H1 (cell line): ENCODE measurements at regions not wholly inside any gene's neighbourhood (a gene's known extent, or its start where the extent isn't known, plus 50 kb on each side); places are given as distances from the start of the nearest gene placed in this dataset.

Source experiments
- CREB1 ChIP-seq: IDR thresholded peaks from 2 replicates; pipeline ENCODE4 v1.6.1; 2012; ENCODE audit warnings: inconsistent platforms
- CTCF ChIP-seq, 3 experiments: IDR thresholded peaks; 1 replicate in 2 of 3; 2 replicates in 1 of 3; pipeline versions ENCODE4 v1.5.1 to v1.6.1; 2011; ENCODE audit warnings: low read length in 3 of 3, mild to moderate bottlenecking in 3 of 3, inconsistent platforms in 2 of 3, low read depth in 1 of 3, moderate library complexity in 1 of 3; ENCODE audit not compliant: insufficient read depth in 1 of 3; ENCODE audit errors: control extremely low read depth in 1 of 3
- NRF1 ChIP-seq: IDR thresholded peaks from 2 replicates; pipeline ENCODE4 v1.6.1; 2011; ENCODE audit warnings: mild to moderate bottlenecking, low read depth, low read length, improper control_type of control experiment
- POLR2AphosphoS5 ChIP-seq: IDR thresholded peaks from 2 replicates; pipeline ENCODE4 v1.6.1; 2011; ENCODE audit warnings: low read depth, low read length
- RBBP5 ChIP-seq: IDR thresholded peaks from 2 replicates; pipeline ENCODE4 v1.7.1; 2012; ENCODE audit warnings: low read depth, mild to moderate bottlenecking, inconsistent platforms, low read length, moderate library complexity, borderline replicate concordance

DNA sequence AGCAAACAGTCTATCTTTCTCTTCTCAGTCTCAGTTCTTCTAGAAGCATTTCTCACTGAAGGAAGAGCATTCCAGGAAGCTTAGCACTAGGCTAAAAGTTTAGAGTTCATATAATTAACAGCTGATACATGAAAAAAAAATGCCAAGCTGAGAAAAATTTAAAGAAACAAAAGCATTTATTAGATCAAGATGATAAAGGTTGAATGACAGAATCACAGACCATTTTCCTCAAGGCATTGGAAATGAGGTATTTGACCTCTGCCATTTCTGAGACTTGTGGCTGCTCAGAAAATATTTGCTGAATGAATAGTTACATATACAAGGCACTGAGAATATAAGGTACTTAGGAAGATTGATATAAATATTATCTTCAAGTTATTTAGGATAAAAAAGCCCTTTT lies 901.6 kb upstream of the GOT2 start:
- TF ChIP-seq CTCF (IDR thresholded peaks at IDR 0.05; ENCODE audit: control extremely low read depth in 1 of 3, insufficient read depth in 1 of 3, low read depth in 1 of 3, low read length in 3 of 3) (no peak), RBBP5 (no peak), POLR2AphosphoS5 (no peak), CREB1 (no peak), NRF1 (no peak)
